GM23338 (cell line): ENCODE measurements at regions not wholly inside any gene's neighbourhood (a gene's known extent, or its start where the extent isn't known, plus 50 kb on each side); places are given as distances from the start of the nearest gene placed in this dataset.

ENCODE experiments used
- ATAC-seq: fragments of 200-7000 bp; cut with Tn5 transposase; 3 replicates; pipeline ENCODE4 v1.9.1; 2020
- DNase-seq: peaks from one replicate; pipeline ENCODE4 v3.0.0-alpha.2; 2015; ENCODE audit warnings: low spot score
- H2AFZ ChIP-seq: fragments of 200-600 bp; sonication (generic); 2 replicates; pipeline ENCODE4 v1.8.0; 2016; ENCODE audit warnings: antibody characterized with exemption, mild to moderate bottlenecking, moderate library complexity
- H3F3A ChIP-seq: fragments of 200-600 bp; sonication (generic); replicated peaks from 2 replicates; pipeline ENCODE4 v1.8.0; 2017; ENCODE audit warnings: antibody characterized with exemption, mixed run types, low read depth
- H3K27ac ChIP-seq: fragments of 200-600 bp; sonication (generic); 2 replicates; pipeline ENCODE4 v1.6.1; 2016; ENCODE audit warnings: low read depth
- H3K27me3 ChIP-seq: fragments of 200-600 bp; sonication (generic); 2 replicates; pipeline ENCODE4 v1.8.0; 2016; ENCODE audit warnings: mild to moderate bottlenecking, mixed run types, moderate library complexity; ENCODE audit not compliant: insufficient read depth
- H3K36me3 ChIP-seq: fragments of 200-600 bp; sonication (generic); 2 replicates; pipeline ENCODE4 v1.8.0; 2016; ENCODE audit warnings: mild to moderate bottlenecking; ENCODE audit not compliant: insufficient read depth
- H3K4me1 ChIP-seq: fragments of 200-600 bp; sonication (generic); 2 replicates; pipeline ENCODE4 v1.8.0; 2016; ENCODE audit warnings: mild to moderate bottlenecking, moderate library complexity; ENCODE audit not compliant: insufficient read depth
- H3K4me2 ChIP-seq: fragments of 200-600 bp; sonication (generic); 2 replicates; pipeline ENCODE4 v1.7.1; 2017; ENCODE audit warnings: mixed run types
- H3K4me3 ChIP-seq: fragments of 200-600 bp; sonication (generic); 2 replicates; pipeline ENCODE4 v1.6.1; 2016; ENCODE audit warnings: mixed run types
- H3K79me2 ChIP-seq: fragments of 200-600 bp; sonication (generic); replicated peaks from 2 replicates; pipeline ENCODE4 v1.8.0; 2017; ENCODE audit warnings: mild to moderate bottlenecking; ENCODE audit not compliant: insufficient read depth
- H3K9me2 ChIP-seq: fragments of 200-600 bp; sonication (generic); 2 replicates; pipeline ENCODE4 v1.8.0; 2017; ENCODE audit not compliant: insufficient read depth
- H4K20me1 ChIP-seq: fragments of 200-600 bp; sonication (generic); replicated peaks from 2 replicates; pipeline ENCODE4 v1.8.0; 2017; ENCODE audit warnings: mild to moderate bottlenecking; ENCODE audit not compliant: insufficient read depth
- H3K27ac Mint-ChIP-seq: 2 replicates; pipeline ENCODE4 v1.8.0; 2020; ENCODE audit warnings: inconsistent platforms, mild to moderate bottlenecking, moderate library complexity, mixed read lengths
- H3K27me3 Mint-ChIP-seq: 3 replicates; pipeline ENCODE4 v1.8.0; 2022; ENCODE audit warnings: low read depth, mild to moderate bottlenecking, moderate library complexity, mixed read lengths, inconsistent platforms; ENCODE audit not compliant: insufficient read depth, poor library complexity
- H3K36me3 Mint-ChIP-seq: 3 replicates; pipeline ENCODE4 v1.8.0; 2021; ENCODE audit warnings: low read depth, mild to moderate bottlenecking, inconsistent platforms, moderate library complexity, mixed read lengths
- H3K4me1 Mint-ChIP-seq: 3 replicates; pipeline ENCODE4 v1.8.0; 2020; ENCODE audit warnings: mild to moderate bottlenecking, inconsistent platforms, mixed read lengths
- H3K4me3 Mint-ChIP-seq: 3 replicates; pipeline ENCODE4 v1.8.0; 2021; ENCODE audit warnings: moderate library complexity, mild to moderate bottlenecking, inconsistent platforms, mixed read lengths
- H3K9me3 Mint-ChIP-seq: 3 replicates; pipeline ENCODE4 v1.8.0; 2020; ENCODE audit warnings: moderate library complexity, mild to moderate bottlenecking, inconsistent platforms, mixed read lengths
- EZH2 ChIP-seq: fragments of 200-600 bp; sonication (generic); IDR thresholded peaks from one replicate; pipeline ENCODE4 v1.8.0; 2017; ENCODE audit warnings: antibody characterized with exemption, mild to moderate bottlenecking, low read depth; ENCODE audit not compliant: unreplicated experiment
- EZH2phosphoT487 ChIP-seq: fragments of 200-600 bp; sonication (generic); IDR thresholded peaks from one replicate; pipeline ENCODE4 v1.8.1; 2018; ENCODE audit warnings: antibody characterized with exemption; ENCODE audit not compliant: unreplicated experiment
- JUNB ChIP-seq: IDR thresholded peaks from one replicate; pipeline ENCODE4 v1.6.1; 2016; ENCODE audit warnings: antibody characterized with exemption; ENCODE audit not compliant: unreplicated experiment
- NANOG ChIP-seq: IDR thresholded peaks from 2 replicates; pipeline ENCODE4 v1.6.1; 2016; ENCODE audit warnings: antibody characterized with exemption, borderline replicate concordance
- TF ChIP-seq, protein P1 (sequence below): IDR thresholded peaks from one replicate; pipeline ENCODE4 v1.6.1; 2018; ENCODE audit warnings: antibody characterized with exemption; ENCODE audit not compliant: unreplicated experiment
- TF ChIP-seq, protein P2 (sequence below), 2 experiments: fragments of 200-600 bp in 1 of 2; sonication (generic) in 1 of 2; conservative IDR thresholded peaks; 2 replicates each; pipeline versions ENCODE4 v1.5.1 to v1.6.1; 2016 to 2017; ENCODE audit warnings: antibody characterized with exemption in 2 of 2, low read depth in 2 of 2, mild to moderate bottlenecking in 2 of 2, moderate library complexity in 1 of 2
- TF ChIP-seq, protein P3 (sequence below): fragments of 250-450 bp; sonication (Bioruptor Pico); IDR thresholded peaks from 2 replicates; pipeline ENCODE4 v1.5.0; 2020; ENCODE audit warnings: mild to moderate bottlenecking, moderate library complexity

DNA sequence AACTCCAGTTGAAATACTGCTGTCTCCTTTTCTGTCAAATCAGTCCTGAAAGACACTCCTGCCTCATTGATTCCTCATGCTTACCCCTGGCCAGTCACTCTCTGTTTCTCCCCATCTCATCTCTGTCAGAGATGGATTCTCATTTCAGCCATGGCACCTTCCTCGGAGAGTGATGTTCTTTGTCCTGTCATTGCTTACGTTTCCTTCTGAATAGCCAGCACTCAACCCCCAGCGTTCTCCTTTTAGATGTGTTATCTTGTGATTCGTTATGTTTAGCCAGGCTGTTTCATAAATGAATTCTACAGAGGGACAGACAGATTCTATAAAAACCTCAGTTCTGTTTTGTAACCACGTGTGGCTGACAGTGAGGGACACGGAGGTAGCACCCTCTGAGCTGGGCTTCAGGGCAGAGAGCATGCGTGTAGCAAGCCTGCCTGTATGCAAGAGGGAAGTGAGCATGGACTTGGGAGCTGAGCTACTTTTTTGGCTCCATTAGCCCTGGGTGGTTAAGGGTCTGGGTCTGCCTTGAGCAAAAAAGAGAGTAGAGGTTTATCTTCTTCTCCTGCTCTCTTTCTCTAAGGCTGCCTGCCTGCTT is 354.6 kb downstream of the DDX10 start:
- Mint-ChIP-seq H3K27ac (no peak overlapping the region), H3K4me3 (no peak overlapping the region), H3K36me3 (no peaks in the 10 kb centered on the region), H3K9me3 (peaks cover 3% of the 10 kb centered on the region; the same call in 1 of the 3 replicates), H3K4me1 (no peaks in the 10 kb centered on the region), H3K27me3 (no peaks in the 10 kb centered on the region)
- no peaks in the 10 kb centered on the region for H3K4me1 ChIP-seq
- no peaks in the 10 kb centered on the region for H3K27me3 ChIP-seq
- H2AFZ ChIP-seq = peak overlapping the region; percentile 66
- no peaks in the 10 kb centered on the region for H3K9me2 ChIP-seq
- H3K36me3 ChIP-seq = no peaks in the 10 kb centered on the region
- no peaks in the 10 kb centered on the region for H3F3A ChIP-seq
- no peak overlapping the region for H3K4me3 ChIP-seq
- DNase-seq (no peak), ATAC-seq (no peak)
- no peak for TF ChIP-seq NANOG
- no peaks in the 10 kb centered on the region for H3K79me2 ChIP-seq
- H3K27ac ChIP-seq = no peak overlapping the region
- H4K20me1 ChIP-seq = no peaks in the 10 kb centered on the region
- H3K4me2 ChIP-seq = no peak overlapping the region

DNA sequence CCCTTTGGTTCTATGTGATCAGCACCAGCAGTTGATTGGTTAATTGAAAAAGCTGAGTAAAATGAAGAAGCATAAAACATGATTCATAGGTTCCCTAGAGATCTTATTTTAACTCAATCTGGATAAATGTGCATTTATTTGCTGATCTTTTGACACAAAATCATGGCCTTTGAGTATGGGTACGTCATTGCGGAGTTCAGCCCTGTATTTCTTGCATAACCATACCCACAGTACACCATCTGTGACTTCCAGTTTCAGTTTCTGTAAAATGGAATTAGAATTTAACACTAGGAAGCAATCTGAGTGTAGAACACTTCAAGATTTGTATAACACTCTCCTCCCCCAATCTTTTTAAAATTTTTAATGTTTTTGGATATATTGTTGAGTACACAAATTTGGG is 358.2 kb downstream of the DDX10 start:
- no peaks in the 10 kb centered on the region for H3K4me1 Mint-ChIP-seq
- Histone ChIP-seq H3K27ac (no peak overlapping the region), H3K79me2 (no peaks in the 10 kb centered on the region), H3K4me1 (no peaks in the 10 kb centered on the region), H3K4me3 (no peak overlapping the region), H3K27me3 (no peaks in the 10 kb centered on the region), H3K36me3 (no peaks in the 10 kb centered on the region), H3K4me2 (no peak overlapping the region), H3K9me2 (no peaks in the 10 kb centered on the region), H4K20me1 (no peaks in the 10 kb centered on the region), H3F3A (no peaks in the 10 kb centered on the region), H2AFZ (no peak overlapping the region)
- H3K4me3 Mint-ChIP-seq = no peak overlapping the region
- H3K9me3 Mint-ChIP-seq = peaks cover 4% of the 10 kb centered on the region; the same call in 2 of the 3 replicates
- no peaks in the 10 kb centered on the region for H3K27me3 Mint-ChIP-seq
- no peak for ATAC-seq
- DNase-seq = no peak
- H3K36me3 Mint-ChIP-seq = no peaks in the 10 kb centered on the region; the same call in 2 of the 3 replicates
- TF ChIP-seq NANOG (no peak), EZH2phosphoT487 (no peak), JUNB (no peak), EZH2 (no peak)
- TF ChIP-seq, protein P1, sequence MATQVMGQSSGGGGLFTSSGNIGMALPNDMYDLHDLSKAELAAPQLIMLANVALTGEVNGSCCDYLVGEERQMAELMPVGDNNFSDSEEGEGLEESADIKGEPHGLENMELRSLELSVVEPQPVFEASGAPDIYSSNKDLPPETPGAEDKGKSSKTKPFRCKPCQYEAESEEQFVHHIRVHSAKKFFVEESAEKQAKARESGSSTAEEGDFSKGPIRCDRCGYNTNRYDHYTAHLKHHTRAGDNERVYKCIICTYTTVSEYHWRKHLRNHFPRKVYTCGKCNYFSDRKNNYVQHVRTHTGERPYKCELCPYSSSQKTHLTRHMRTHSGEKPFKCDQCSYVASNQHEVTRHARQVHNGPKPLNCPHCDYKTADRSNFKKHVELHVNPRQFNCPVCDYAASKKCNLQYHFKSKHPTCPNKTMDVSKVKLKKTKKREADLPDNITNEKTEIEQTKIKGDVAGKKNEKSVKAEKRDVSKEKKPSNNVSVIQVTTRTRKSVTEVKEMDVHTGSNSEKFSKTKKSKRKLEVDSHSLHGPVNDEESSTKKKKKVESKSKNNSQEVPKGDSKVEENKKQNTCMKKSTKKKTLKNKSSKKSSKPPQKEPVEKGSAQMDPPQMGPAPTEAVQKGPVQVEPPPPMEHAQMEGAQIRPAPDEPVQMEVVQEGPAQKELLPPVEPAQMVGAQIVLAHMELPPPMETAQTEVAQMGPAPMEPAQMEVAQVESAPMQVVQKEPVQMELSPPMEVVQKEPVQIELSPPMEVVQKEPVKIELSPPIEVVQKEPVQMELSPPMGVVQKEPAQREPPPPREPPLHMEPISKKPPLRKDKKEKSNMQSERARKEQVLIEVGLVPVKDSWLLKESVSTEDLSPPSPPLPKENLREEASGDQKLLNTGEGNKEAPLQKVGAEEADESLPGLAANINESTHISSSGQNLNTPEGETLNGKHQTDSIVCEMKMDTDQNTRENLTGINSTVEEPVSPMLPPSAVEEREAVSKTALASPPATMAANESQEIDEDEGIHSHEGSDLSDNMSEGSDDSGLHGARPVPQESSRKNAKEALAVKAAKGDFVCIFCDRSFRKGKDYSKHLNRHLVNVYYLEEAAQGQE = no peak
- TF ChIP-seq, protein P2, sequence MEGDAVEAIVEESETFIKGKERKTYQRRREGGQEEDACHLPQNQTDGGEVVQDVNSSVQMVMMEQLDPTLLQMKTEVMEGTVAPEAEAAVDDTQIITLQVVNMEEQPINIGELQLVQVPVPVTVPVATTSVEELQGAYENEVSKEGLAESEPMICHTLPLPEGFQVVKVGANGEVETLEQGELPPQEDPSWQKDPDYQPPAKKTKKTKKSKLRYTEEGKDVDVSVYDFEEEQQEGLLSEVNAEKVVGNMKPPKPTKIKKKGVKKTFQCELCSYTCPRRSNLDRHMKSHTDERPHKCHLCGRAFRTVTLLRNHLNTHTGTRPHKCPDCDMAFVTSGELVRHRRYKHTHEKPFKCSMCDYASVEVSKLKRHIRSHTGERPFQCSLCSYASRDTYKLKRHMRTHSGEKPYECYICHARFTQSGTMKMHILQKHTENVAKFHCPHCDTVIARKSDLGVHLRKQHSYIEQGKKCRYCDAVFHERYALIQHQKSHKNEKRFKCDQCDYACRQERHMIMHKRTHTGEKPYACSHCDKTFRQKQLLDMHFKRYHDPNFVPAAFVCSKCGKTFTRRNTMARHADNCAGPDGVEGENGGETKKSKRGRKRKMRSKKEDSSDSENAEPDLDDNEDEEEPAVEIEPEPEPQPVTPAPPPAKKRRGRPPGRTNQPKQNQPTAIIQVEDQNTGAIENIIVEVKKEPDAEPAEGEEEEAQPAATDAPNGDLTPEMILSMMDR (conservative IDR thresholded peaks at IDR 0.05; ENCODE audit: low read depth in 2 of 2) = no peak
- TF ChIP-seq, protein P3, sequence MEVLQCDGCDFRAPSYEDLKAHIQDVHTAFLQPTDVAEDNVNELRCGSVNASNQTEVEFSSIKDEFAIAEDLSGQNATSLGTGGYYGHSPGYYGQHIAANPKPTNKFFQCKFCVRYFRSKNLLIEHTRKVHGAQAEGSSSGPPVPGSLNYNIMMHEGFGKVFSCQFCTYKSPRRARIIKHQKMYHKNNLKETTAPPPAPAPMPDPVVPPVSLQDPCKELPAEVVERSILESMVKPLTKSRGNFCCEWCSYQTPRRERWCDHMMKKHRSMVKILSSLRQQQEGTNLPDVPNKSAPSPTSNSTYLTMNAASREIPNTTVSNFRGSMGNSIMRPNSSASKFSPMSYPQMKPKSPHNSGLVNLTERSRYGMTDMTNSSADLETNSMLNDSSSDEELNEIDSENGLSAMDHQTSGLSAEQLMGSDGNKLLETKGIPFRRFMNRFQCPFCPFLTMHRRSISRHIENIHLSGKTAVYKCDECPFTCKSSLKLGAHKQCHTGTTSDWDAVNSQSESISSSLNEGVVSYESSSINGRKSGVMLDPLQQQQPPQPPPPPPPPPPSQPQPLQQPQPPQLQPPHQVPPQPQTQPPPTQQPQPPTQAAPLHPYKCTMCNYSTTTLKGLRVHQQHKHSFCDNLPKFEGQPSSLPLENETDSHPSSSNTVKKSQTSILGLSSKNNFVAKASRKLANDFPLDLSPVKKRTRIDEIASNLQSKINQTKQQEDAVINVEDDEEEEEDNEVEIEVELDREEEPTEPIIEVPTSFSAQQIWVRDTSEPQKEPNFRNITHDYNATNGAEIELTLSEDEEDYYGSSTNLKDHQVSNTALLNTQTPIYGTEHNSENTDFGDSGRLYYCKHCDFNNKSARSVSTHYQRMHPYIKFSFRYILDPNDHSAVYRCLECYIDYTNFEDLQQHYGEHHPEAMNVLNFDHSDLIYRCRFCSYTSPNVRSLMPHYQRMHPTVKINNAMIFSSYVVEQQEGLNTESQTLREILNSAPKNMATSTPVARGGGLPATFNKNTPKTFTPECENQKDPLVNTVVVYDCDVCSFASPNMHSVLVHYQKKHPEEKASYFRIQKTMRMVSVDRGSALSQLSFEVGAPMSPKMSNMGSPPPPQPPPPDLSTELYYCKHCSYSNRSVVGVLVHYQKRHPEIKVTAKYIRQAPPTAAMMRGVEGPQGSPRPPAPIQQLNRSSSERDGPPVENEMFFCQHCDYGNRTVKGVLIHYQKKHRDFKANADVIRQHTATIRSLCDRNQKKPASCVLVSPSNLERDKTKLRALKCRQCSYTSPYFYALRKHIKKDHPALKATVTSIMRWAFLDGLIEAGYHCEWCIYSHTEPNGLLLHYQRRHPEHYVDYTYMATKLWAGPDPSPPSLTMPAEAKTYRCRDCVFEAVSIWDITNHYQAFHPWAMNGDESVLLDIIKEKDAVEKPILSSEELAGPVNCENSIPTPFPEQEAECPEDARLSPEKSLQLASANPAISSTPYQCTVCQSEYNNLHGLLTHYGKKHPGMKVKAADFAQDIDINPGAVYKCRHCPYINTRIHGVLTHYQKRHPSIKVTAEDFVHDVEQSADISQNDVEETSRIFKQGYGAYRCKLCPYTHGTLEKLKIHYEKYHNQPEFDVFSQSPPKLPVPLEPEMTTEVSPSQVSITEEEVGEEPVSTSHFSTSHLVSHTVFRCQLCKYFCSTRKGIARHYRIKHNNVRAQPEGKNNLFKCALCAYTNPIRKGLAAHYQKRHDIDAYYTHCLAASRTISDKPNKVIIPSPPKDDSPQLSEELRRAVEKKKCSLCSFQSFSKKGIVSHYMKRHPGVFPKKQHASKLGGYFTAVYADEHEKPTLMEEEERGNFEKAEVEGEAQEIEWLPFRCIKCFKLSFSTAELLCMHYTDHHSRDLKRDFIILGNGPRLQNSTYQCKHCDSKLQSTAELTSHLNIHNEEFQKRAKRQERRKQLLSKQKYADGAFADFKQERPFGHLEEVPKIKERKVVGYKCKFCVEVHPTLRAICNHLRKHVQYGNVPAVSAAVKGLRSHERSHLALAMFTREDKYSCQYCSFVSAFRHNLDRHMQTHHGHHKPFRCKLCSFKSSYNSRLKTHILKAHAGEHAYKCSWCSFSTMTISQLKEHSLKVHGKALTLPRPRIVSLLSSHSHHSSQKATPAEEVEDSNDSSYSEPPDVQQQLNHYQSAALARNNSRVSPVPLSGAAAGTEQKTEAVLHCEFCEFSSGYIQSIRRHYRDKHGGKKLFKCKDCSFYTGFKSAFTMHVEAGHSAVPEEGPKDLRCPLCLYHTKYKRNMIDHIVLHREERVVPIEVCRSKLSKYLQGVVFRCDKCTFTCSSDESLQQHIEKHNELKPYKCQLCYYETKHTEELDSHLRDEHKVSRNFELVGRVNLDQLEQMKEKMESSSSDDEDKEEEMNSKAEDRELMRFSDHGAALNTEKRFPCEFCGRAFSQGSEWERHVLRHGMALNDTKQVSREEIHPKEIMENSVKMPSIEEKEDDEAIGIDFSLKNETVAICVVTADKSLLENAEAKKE = no peak
- no peak overlapping the region for H3K27ac Mint-ChIP-seq
